ENCODE measurements at regions not wholly inside any gene's neighbourhood (a gene's known extent, or its start where the extent isn't known, plus 50 kb on each side); places are given as distances from the start of the nearest gene placed in this dataset.

DNA sequence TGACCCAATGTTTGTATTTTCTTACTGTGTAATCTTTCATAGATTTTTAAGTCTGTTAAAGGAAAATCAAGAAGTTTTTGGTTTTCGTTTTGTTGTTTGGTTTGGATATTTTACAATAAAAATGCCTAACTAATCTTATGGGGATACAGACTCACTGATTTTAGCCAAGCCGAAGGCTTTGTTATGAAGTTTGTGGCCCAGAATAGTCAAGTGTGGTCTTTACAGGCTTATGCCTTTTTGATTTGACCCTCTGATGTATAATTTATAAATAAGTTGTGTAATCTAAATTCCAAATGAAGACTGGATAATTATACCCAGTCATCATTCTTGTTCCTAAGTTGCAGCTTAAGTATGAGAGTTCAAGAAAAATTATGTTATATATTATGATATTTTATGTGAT, 739.3 kb downstream of the ADGRL2 start:
- TF ChIP-seq, protein P1, sequence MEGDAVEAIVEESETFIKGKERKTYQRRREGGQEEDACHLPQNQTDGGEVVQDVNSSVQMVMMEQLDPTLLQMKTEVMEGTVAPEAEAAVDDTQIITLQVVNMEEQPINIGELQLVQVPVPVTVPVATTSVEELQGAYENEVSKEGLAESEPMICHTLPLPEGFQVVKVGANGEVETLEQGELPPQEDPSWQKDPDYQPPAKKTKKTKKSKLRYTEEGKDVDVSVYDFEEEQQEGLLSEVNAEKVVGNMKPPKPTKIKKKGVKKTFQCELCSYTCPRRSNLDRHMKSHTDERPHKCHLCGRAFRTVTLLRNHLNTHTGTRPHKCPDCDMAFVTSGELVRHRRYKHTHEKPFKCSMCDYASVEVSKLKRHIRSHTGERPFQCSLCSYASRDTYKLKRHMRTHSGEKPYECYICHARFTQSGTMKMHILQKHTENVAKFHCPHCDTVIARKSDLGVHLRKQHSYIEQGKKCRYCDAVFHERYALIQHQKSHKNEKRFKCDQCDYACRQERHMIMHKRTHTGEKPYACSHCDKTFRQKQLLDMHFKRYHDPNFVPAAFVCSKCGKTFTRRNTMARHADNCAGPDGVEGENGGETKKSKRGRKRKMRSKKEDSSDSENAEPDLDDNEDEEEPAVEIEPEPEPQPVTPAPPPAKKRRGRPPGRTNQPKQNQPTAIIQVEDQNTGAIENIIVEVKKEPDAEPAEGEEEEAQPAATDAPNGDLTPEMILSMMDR (IDR thresholded peaks at IDR 0.05), result no peak
- TF ChIP-seq FOXP4 (CRISPR knock-in tag; IDR thresholded peaks at IDR 0.05) (no peak), ZBTB43 (CRISPR knock-in tag; IDR thresholded peaks at IDR 0.05) (no peak), ESRRA (CRISPR knock-in tag; IDR thresholded peaks at IDR 0.05; ENCODE audit: borderline replicate concordance) (no peak), SMAD4 (CRISPR knock-in tag; IDR thresholded peaks at IDR 0.05) (no peak), USF2 (CRISPR knock-in tag; IDR thresholded peaks at IDR 0.05) (no peak), ZNF138 (CRISPR knock-in tag; conservative IDR thresholded peaks at IDR 0.05) (no peak), JAZF1 (CRISPR knock-in tag; IDR thresholded peaks at IDR 0.05) (no peak)
- TF ChIP-seq, protein P2, sequence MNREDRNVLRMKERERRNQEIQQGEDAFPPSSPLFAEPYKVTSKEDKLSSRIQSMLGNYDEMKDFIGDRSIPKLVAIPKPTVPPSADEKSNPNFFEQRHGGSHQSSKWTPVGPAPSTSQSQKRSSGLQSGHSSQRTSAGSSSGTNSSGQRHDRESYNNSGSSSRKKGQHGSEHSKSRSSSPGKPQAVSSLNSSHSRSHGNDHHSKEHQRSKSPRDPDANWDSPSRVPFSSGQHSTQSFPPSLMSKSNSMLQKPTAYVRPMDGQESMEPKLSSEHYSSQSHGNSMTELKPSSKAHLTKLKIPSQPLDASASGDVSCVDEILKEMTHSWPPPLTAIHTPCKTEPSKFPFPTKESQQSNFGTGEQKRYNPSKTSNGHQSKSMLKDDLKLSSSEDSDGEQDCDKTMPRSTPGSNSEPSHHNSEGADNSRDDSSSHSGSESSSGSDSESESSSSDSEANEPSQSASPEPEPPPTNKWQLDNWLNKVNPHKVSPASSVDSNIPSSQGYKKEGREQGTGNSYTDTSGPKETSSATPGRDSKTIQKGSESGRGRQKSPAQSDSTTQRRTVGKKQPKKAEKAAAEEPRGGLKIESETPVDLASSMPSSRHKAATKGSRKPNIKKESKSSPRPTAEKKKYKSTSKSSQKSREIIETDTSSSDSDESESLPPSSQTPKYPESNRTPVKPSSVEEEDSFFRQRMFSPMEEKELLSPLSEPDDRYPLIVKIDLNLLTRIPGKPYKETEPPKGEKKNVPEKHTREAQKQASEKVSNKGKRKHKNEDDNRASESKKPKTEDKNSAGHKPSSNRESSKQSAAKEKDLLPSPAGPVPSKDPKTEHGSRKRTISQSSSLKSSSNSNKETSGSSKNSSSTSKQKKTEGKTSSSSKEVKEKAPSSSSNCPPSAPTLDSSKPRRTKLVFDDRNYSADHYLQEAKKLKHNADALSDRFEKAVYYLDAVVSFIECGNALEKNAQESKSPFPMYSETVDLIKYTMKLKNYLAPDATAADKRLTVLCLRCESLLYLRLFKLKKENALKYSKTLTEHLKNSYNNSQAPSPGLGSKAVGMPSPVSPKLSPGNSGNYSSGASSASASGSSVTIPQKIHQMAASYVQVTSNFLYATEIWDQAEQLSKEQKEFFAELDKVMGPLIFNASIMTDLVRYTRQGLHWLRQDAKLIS (CRISPR knock-in tag; IDR thresholded peaks at IDR 0.05; ENCODE audit: borderline replicate concordance), result no peak
